ENCODE measurements at regions not wholly inside any gene's neighbourhood (a gene's known extent, or its start where the extent isn't known, plus 50 kb on each side); places are given as distances from the start of the nearest gene placed in this dataset.

DNA sequence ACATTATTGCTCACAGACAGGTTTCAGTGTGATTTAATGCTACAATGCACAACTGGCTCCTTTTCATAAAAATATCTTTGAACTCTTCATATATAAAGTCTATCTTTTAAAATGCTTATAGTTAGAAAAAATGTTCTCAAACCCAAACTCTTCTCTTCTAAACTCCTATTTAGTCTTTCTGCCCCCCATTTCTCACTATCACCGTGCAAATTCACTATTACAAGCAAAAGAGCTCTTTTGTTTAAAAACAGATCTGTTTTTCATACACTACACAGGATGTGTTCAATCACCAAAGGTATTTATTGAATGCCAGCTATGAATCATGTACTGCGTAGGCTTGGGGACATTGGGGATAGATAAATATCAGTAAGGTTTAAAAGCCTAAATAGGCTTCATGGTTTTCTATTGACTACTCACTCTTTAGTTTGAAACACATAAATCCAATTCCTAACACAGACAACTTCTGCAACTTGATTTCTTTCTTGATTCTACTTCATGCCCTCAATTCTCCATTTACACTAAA lies 692.3 kb downstream of the C12orf50 start:
- TF ChIP-seq CTCF (IDR thresholded peaks at IDR 0.05), result no peak
- no peak for TF ChIP-seq EZH2 (IDR thresholded peaks at IDR 0.05; ENCODE audit: borderline replicate concordance, insufficient read depth, low read depth, low read length, poor library complexity, severe bottlenecking)

Data from B cell (primary cell).